Caco-2 (cell line): ENCODE measurements at regions not wholly inside any gene's neighbourhood (a gene's known extent, or its start where the extent isn't known, plus 50 kb on each side); places are given as distances from the start of the nearest gene placed in this dataset.

Experiments
- BruUV-seq: library from RNA; stranded (reverse); fragments of 400-500 nt; replicated peaks from 2 replicates; lab custom pipeline; 2021; lab: Mats Ljungman, UMichigan
- CTCF ChIA-PET: fragments of 300-600 bp; sonication (Branson Sonifier 250); formaldehyde crosslinking; loops from one replicate; lab custom pipeline; 2022; ENCODE audit warnings: antibody characterized with exemption; lab: Charles Lee
- POLR2A ChIA-PET: fragments of 300-600 bp; sonication (Branson Sonifier 250); formaldehyde crosslinking; loops from one replicate; lab custom pipeline; 2022; ENCODE audit warnings: antibody characterized with exemption; lab: Charles Lee
- DNase-seq, 2 experiments: peaks; one replicate each; pipeline versions ENCODE4 v3.0.0 to v3.0.0-alpha.2; 2020 to 2022
- H3K27me3 ChIP-seq: replicated peaks from 2 replicates; pipeline ENCODE4 v1.6.0; 2011; ENCODE audit warnings: low read length; ENCODE audit not compliant: control insufficient read depth, insufficient read depth
- H3K36me3 ChIP-seq: 2 replicates; pipeline ENCODE4 v1.5.1; 2011; ENCODE audit warnings: low read length; ENCODE audit not compliant: control insufficient read depth, insufficient read depth
- H3K4me1 ChIP-seq: fragments of 250-450 bp; sonication (Bioruptor Pico); 2 replicates; pipeline ENCODE4 v1.5.1; 2020; ENCODE audit warnings: mild to moderate bottlenecking
- H3K4me3 ChIP-seq: 2 replicates; pipeline ENCODE4 v1.5.1; 2011; ENCODE audit warnings: low read depth, mild to moderate bottlenecking, control low read depth, low read length
- H3K9me3 ChIP-seq: fragments of 250-450 bp; sonication (Bioruptor Pico); 2 replicates; pipeline ENCODE4 v1.5.1; 2020; ENCODE audit warnings: mild to moderate bottlenecking, moderate library complexity
- H3K27ac Mint-ChIP-seq: one replicate; pipeline ENCODE4 v1.8.0; 2022; ENCODE audit warnings: mixed read lengths; ENCODE audit not compliant: unreplicated experiment
- H3K27me3 Mint-ChIP-seq: one replicate; pipeline ENCODE4 v1.8.0; 2022; ENCODE audit warnings: mixed read lengths; ENCODE audit not compliant: insufficient read depth, unreplicated experiment
- H3K36me3 Mint-ChIP-seq: one replicate; pipeline ENCODE4 v1.8.0; 2022; ENCODE audit warnings: mild to moderate bottlenecking, mixed read lengths; ENCODE audit not compliant: insufficient read depth, unreplicated experiment
- H3K4me1 Mint-ChIP-seq: one replicate; pipeline ENCODE4 v1.8.0; 2022; ENCODE audit warnings: low read depth, mixed read lengths; ENCODE audit not compliant: unreplicated experiment
- H3K4me3 Mint-ChIP-seq: one replicate; pipeline ENCODE4 v1.8.0; 2022; ENCODE audit warnings: mild to moderate bottlenecking, moderate library complexity, mixed read lengths; ENCODE audit not compliant: unreplicated experiment
- H3K9me3 Mint-ChIP-seq: one replicate; pipeline ENCODE4 v1.8.0; 2022; ENCODE audit warnings: mixed read lengths; ENCODE audit not compliant: unreplicated experiment
- intact Hi-C: fragments of 100-400 bp; cut with micrococcal nuclease; formaldehyde crosslinking; loops from one replicate; pipeline ENCODE4 v1.10.0; 2022; ENCODE audit not compliant: unreplicated experiment
- TF ChIP-seq, protein P1 (sequence below), 2 experiments: fragments of 200-600 bp in 1 of 2; IDR thresholded peaks; 1 replicate in 1 of 2; 2 replicates in 1 of 2; pipeline versions ENCODE4 v1.5.1 to v1.8.0; 2011 to 2022; ENCODE audit warnings: antibody characterized with exemption in 1 of 2, control low read depth in 1 of 2, inconsistent platforms in 1 of 2, low read depth in 1 of 2, low read length in 1 of 2, mild to moderate bottlenecking in 1 of 2, moderate library complexity in 1 of 2; ENCODE audit not compliant: insufficient read depth in 1 of 2, severe bottlenecking in 1 of 2, unreplicated experiment in 1 of 2

DNA sequence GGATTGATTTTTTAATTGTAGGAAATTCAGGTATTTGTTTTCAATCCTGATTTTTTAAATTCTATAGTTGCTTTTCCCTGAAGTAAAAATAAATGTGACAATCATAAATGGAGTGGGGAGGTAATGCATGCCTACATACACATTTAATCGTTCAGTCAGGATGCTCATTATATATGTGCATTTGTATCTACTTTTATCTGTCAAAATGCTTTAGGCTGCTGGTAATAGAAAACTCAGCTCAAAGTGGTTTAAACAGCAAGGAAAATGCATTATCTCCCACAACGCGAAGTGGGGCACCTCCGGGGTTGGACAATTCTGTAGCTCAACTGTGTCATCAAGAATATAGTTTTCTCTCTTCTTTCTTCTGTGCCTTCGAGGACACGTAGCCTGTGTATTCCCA lies 116.4 kb upstream of the SASH1 start:
- H3K4me1 Mint-ChIP-seq: peaks cover 8% of the 10 kb centered on the region
- H3K27me3 ChIP-seq: no peaks in the 10 kb centered on the region
- H3K36me3 ChIP-seq: no peaks in the 10 kb centered on the region
- no peaks in the 10 kb centered on the region for H3K9me3 ChIP-seq
- BruUV-seq: no TSS peak
- no peaks in the 10 kb centered on the region for H3K27me3 Mint-ChIP-seq
- CTCF ChIA-PET: no interaction called here
- H3K4me3 Mint-ChIP-seq: no peak overlapping the region
- TF ChIP-seq, protein P1, sequence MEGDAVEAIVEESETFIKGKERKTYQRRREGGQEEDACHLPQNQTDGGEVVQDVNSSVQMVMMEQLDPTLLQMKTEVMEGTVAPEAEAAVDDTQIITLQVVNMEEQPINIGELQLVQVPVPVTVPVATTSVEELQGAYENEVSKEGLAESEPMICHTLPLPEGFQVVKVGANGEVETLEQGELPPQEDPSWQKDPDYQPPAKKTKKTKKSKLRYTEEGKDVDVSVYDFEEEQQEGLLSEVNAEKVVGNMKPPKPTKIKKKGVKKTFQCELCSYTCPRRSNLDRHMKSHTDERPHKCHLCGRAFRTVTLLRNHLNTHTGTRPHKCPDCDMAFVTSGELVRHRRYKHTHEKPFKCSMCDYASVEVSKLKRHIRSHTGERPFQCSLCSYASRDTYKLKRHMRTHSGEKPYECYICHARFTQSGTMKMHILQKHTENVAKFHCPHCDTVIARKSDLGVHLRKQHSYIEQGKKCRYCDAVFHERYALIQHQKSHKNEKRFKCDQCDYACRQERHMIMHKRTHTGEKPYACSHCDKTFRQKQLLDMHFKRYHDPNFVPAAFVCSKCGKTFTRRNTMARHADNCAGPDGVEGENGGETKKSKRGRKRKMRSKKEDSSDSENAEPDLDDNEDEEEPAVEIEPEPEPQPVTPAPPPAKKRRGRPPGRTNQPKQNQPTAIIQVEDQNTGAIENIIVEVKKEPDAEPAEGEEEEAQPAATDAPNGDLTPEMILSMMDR (IDR thresholded peaks at IDR 0.05; ENCODE audit: insufficient read depth in 1 of 2, low read depth in 1 of 2, low read length in 1 of 2, severe bottlenecking in 1 of 2, unreplicated experiment in 1 of 2): no peak
- no peaks in the 10 kb centered on the region for H3K9me3 Mint-ChIP-seq
- H3K4me1 ChIP-seq: no peaks in the 10 kb centered on the region
- POLR2A ChIA-PET: no interaction called here
- intact Hi-C loops: no loop called here
- no peak overlapping the region for H3K4me3 ChIP-seq
- DNase-seq: no peak
- H3K27ac Mint-ChIP-seq: no peak overlapping the region
- H3K36me3 Mint-ChIP-seq: no peaks in the 10 kb centered on the region

DNA sequence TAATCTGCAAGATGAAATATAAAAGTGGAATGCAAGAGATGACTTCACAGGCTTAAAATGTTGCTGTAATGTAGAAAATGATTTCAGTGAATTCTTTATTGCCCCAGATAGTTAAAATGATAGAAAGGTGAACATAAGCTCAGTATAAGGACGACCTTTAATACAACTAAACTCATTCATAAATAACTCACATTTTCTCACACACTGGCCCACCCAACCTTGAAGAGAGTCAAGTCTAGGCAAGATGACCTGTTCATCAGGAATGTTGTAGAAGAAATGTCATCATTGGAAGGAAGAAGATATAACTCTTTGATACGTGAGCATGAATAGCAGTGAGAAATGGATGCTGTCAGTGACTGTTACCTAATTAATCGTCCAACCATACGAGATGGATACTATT lies 111.1 kb upstream of the SASH1 start:
- no peak for DNase-seq
- Histone ChIP-seq H3K4me1 (no peaks in the 10 kb centered on the region), H3K36me3 (no peaks in the 10 kb centered on the region), H3K27me3 (no peaks in the 10 kb centered on the region), H3K4me3 (no peak overlapping the region), H3K9me3 (no peaks in the 10 kb centered on the region)
- BruUV-seq: no TSS peak
- H3K9me3 Mint-ChIP-seq: no peaks in the 10 kb centered on the region
- intact Hi-C loops: no loop called here
- H3K4me3 Mint-ChIP-seq: no peak overlapping the region
- ChIA-PET CTCF (no interaction called here), POLR2A (no interaction called here)
- no peak overlapping the region for H3K27ac Mint-ChIP-seq
- H3K36me3 Mint-ChIP-seq: no peaks in the 10 kb centered on the region
- no peaks in the 10 kb centered on the region for H3K27me3 Mint-ChIP-seq
- H3K4me1 Mint-ChIP-seq: no peaks in the 10 kb centered on the region
- TF ChIP-seq, protein P1 (IDR thresholded peaks at IDR 0.05; ENCODE audit: insufficient read depth in 1 of 2, low read depth in 1 of 2, low read length in 1 of 2, severe bottlenecking in 1 of 2, unreplicated experiment in 1 of 2): no peak

DNA sequence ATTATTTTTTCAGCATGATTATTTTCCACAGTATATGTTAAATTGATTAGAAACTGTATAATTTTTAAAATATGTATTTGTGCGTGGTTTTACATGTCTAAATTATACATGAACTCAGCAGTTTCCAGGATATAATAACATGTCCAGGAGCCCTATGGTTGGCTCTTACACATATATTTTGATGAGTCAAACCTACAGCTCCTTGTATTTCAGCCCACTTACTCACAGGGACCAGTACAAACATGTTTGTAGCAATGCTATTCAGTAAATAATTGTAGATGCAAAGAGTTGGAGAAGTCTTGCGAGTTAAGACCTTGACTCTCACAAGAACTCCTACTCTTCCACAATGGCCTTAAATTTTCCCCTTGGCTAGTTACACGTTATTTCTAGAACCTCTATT lies 107.2 kb upstream of the SASH1 start:
- H3K9me3 Mint-ChIP-seq: no peaks in the 10 kb centered on the region
- no peaks in the 10 kb centered on the region for H3K27me3 ChIP-seq
- no peak overlapping the region for H3K4me3 ChIP-seq
- no peak for DNase-seq
- no peak overlapping the region for H3K4me3 Mint-ChIP-seq
- TF ChIP-seq, protein P1 (IDR thresholded peaks at IDR 0.05; ENCODE audit: insufficient read depth in 1 of 2, low read depth in 1 of 2, low read length in 1 of 2, severe bottlenecking in 1 of 2, unreplicated experiment in 1 of 2): no peak
- H3K27ac Mint-ChIP-seq: no peak overlapping the region
- H3K9me3 ChIP-seq: no peaks in the 10 kb centered on the region
- CTCF ChIA-PET: no interaction called here
- no TSS peak for BruUV-seq
- intact Hi-C loops: no loop called here
- POLR2A ChIA-PET: no interaction called here
- no peaks in the 10 kb centered on the region for H3K27me3 Mint-ChIP-seq
- no peaks in the 10 kb centered on the region for H3K36me3 ChIP-seq
- H3K4me1 Mint-ChIP-seq: peaks cover 9% of the 10 kb centered on the region
- no peaks in the 10 kb centered on the region for H3K36me3 Mint-ChIP-seq
- H3K4me1 ChIP-seq: no peaks in the 10 kb centered on the region
